Common myeloid progenitor, CD34-positive (primary cell): ENCODE measurements at regions not wholly inside any gene's neighbourhood (a gene's known extent, or its start where the extent isn't known, plus 50 kb on each side); places are given as distances from the start of the nearest gene placed in this dataset.

Experiments
- CTCF ChIA-PET: fragments of 350-600 bp; sonication (Branson Sonifier 250); formaldehyde crosslinking; loops from one replicate; lab custom pipeline; 2021; ENCODE audit warnings: antibody characterized with exemption; lab: Charles Lee
- POLR2A ChIA-PET: fragments of 350-600 bp; sonication (Branson Sonifier 250); formaldehyde crosslinking; loops from one replicate; lab custom pipeline; 2021; ENCODE audit warnings: antibody characterized with exemption; lab: Charles Lee
- DNase-seq, 3 donors: peaks; one replicate each; pipeline versions ENCODE4 v3.0.0 to v3.0.0-alpha.2; 2013
- H3K27ac ChIP-seq, 2 experiments: 1 replicate in 1 of 2; 2 replicates in 1 of 2; pipeline ENCODE4 v1.7.0; 2013; ENCODE audit warnings: inconsistent platforms in 2 of 2, low read length in 2 of 2, mild to moderate bottlenecking in 2 of 2, low read depth in 1 of 2, moderate library complexity in 1 of 2; ENCODE audit not compliant: severe bottlenecking in 2 of 2, insufficient read depth in 1 of 2, poor library complexity in 1 of 2
- H3K27me3 ChIP-seq, 5 experiments: replicated peaks in 2 of 5; 1 replicate in 3 of 5; 2 replicates in 2 of 5; pipeline versions ENCODE4 v1.6.1 to v1.7.0; 2013; ENCODE audit warnings: low read length in 4 of 5, mild to moderate bottlenecking in 2 of 5, moderate library complexity in 2 of 5, inconsistent platforms in 1 of 5; ENCODE audit not compliant: insufficient read depth in 5 of 5, control insufficient read depth in 4 of 5
- H3K36me3 ChIP-seq, 4 experiments: 1 replicate in 2 of 4; 2 replicates in 2 of 4; pipeline versions ENCODE4 v1.6.1 to v1.7.0; 2013; ENCODE audit warnings: low read length in 3 of 4, control low read depth in 1 of 4, mild to moderate bottlenecking in 1 of 4; ENCODE audit not compliant: control insufficient read depth in 4 of 4, insufficient read depth in 4 of 4
- H3K4me1 ChIP-seq, 4 experiments: 1 replicate in 3 of 4; 2 replicates in 1 of 4; pipeline versions ENCODE4 v1.6.1 to v1.7.1; 2013; ENCODE audit warnings: low read length in 3 of 4, mild to moderate bottlenecking in 3 of 4, control low read depth in 1 of 4, inconsistent platforms in 1 of 4, moderate library complexity in 1 of 4; ENCODE audit not compliant: control insufficient read depth in 4 of 4, insufficient read depth in 4 of 4; ENCODE audit errors: control extremely low read depth in 1 of 4
- H3K4me3 ChIP-seq, 7 experiments: 1 replicate in 4 of 7; 2 replicates in 3 of 7; pipeline versions ENCODE4 v1.5.1 to v1.7.0; 2013; ENCODE audit warnings: mild to moderate bottlenecking in 7 of 7, low read length in 6 of 7, moderate library complexity in 6 of 7, inconsistent platforms in 2 of 7, low read depth in 2 of 7, control low read depth in 1 of 7; ENCODE audit not compliant: insufficient read depth in 4 of 7, control insufficient read depth in 1 of 7; ENCODE audit errors: extremely low read depth in 1 of 7
- H3K9me3 ChIP-seq, 5 experiments: 1 replicate in 4 of 5; 2 replicates in 1 of 5; pipeline versions ENCODE4 v1.6.1 to v1.7.1; 2013; ENCODE audit warnings: low read length in 4 of 5, mild to moderate bottlenecking in 2 of 5, inconsistent platforms in 1 of 5, low read depth in 1 of 5, moderate library complexity in 1 of 5; ENCODE audit not compliant: control insufficient read depth in 4 of 5, insufficient read depth in 2 of 5; ENCODE audit errors: control extremely low read depth in 1 of 5
- WGBS: methylation state at CpG from one replicate; pipeline ENCODE4 v1.1.5; 2013; ENCODE audit not compliant: insufficient coverage; 5-methylcytosine and 5-hydroxymethylcytosine counted together

DNA sequence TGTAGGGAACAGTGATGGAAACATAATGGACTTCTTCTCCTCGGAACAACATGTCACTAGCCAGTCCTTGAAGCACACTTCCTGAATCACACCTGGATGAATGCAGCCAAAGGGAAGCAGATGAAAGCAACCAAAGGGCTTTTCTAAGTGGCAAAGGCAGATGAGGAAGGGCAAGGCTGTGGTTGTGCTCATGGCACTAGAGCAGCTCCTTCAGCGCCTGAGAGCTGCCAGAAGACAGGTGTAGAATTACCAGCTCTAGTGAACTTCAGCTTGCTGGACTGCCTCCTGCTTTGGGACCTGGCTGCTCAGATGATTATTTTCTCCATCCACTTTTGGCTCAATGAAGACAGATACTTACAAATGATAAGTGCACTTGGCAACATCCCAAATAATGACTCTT lies 1372.1 kb upstream of the SEL1L start:
- no peaks in the 10 kb centered on the region for H3K4me1 ChIP-seq
- no peaks in the 10 kb centered on the region for H3K27me3 ChIP-seq
- no peak overlapping the region for H3K4me3 ChIP-seq
- CTCF ChIA-PET = no interaction called here
- no peak overlapping the region for H3K27ac ChIP-seq
- WGBS = 94% methylated on average over 2 of the region's 2 CpGs
- DNase-seq = no peak
- POLR2A ChIA-PET = no interaction called here
- H3K9me3 ChIP-seq = no peaks in the 10 kb centered on the region
- H3K36me3 ChIP-seq = no peaks in the 10 kb centered on the region

DNA sequence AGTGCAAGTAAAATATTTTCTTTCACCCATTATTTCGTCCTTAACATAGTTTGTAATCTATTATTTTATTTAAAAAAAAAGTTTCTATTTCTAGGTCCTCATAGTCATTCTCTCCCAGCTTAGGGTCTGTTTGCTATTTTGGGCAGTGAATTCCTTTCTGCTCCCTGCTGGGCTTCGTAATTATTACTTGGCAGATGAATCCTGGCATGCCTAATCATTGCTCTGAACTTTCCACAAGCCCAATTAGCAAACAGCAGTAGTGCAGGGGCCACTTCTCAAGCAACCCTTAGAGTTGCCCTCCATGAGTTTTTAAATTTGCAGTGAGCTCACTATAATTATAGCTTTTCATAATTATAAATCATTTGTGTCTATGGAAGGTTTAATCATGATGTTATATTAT lies 1378.3 kb upstream of the SEL1L start:
- Histone ChIP-seq H3K27me3 (no peaks in the 10 kb centered on the region), H3K9me3 (no peaks in the 10 kb centered on the region), H3K27ac (no peak overlapping the region), H3K4me3 (no peak overlapping the region), H3K4me1 (no peaks in the 10 kb centered on the region), H3K36me3 (no peaks in the 10 kb centered on the region)
- POLR2A ChIA-PET = no interaction called here
- WGBS = 100% methylated on average over 1 of the region's 2 CpGs
- CTCF ChIA-PET = no interaction called here
- DNase-seq = no peak

DNA sequence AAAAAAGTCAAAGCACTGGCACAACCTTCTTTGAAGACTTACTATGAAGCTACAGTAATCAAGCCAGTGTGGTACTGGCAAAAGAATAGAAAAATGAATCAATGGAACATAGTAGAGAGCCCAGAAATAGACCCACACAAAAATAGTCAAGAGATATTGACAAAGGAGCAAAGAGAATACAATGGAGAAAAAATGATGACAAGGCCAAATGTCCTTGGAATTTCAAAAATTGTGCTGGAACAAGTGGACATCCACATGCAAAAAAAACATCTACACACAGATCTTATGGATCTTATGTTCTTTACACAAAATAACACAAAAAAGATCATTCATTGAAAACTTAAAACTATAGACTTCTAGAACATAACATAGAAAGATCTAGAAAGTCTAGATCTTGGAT lies 1379.7 kb upstream of the SEL1L start:
- no peaks in the 10 kb centered on the region for H3K36me3 ChIP-seq
- DNase-seq = no peak
- no peaks in the 10 kb centered on the region for H3K4me1 ChIP-seq
- H3K4me3 ChIP-seq = no peak overlapping the region
- H3K27me3 ChIP-seq = no peaks in the 10 kb centered on the region
- ChIA-PET POLR2A (no interaction called here), CTCF (no interaction called here)
- no peaks in the 10 kb centered on the region for H3K9me3 ChIP-seq
- H3K27ac ChIP-seq = no peak overlapping the region

DNA sequence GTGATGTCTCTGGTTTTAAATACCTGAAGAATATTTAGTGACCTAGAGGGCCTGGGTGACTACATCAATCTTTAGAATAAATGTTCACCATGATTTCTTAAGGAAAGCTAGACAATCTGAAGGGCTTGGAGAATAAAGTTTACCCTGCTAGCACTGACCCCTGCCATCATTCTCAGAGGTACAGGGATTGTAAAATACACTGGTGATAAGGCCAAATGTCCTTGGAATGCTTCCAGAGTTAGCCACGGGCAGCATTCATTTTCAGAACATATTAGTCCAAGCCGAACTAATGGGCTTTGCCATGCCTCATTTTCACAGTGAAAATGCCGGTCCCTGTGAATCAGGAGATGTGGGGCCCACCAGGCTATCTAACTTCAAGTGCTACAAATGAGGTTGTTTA lies 1381.7 kb upstream of the SEL1L start:
- no peaks in the 10 kb centered on the region for H3K27me3 ChIP-seq
- DNase-seq = no peak
- ChIA-PET CTCF (no interaction called here), POLR2A (no interaction called here)
- no peaks in the 10 kb centered on the region for H3K4me1 ChIP-seq
- H3K36me3 ChIP-seq = no peaks in the 10 kb centered on the region
- H3K4me3 ChIP-seq = no peak overlapping the region
- 81% methylated on average over 3 of the region's 3 CpGs for WGBS
- no peak overlapping the region for H3K27ac ChIP-seq
- no peaks in the 10 kb centered on the region for H3K9me3 ChIP-seq

DNA sequence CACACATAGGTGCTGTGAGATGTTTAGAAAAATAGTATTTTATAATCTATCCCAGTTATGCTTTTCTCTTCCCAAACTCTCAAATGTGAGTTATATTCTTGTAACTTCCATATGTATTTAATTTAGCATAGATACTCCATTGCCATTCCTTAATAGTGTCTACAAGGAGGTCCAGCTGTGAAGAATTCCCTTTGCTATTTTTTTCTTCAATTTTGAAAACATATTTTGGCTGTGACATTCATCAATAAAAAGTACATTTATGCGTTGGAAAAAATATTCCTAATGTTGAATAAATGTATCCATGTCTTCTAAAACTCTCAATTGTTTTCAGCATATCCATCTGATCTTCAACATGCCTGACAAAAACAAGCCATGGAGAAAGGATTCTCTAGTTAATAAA lies 1402.0 kb upstream of the SEL1L start:
- no peak for DNase-seq
- POLR2A ChIA-PET = no interaction called here

DNA sequence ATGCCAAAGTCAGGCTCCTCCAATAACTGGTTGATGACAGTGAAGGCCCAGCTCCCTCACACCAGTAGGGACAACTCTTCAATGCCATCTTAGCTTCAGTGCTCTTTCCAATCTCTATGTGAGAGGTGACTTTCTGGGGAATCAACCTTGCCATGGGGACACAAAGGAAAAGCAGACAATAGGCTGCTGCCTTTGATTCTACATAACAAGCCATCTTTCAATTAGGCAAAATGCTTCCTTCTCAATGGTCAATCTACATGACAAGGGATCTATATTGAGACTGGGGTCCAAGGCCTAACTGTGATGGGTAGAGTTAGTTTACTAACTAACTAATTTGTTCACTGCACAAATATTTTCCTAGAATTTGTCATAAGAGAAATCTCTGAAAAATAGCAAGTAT lies 1417.5 kb upstream of the SEL1L start:
- Histone ChIP-seq H3K36me3 (no peaks in the 10 kb centered on the region), H3K9me3 (no peaks in the 10 kb centered on the region), H3K4me1 (no peaks in the 10 kb centered on the region), H3K27ac (no peak overlapping the region), H3K27me3 (no peaks in the 10 kb centered on the region), H3K4me3 (no peak overlapping the region)
- POLR2A ChIA-PET = no interaction called here
- CTCF ChIA-PET = no interaction called here
- no peak for DNase-seq

More for the DNA sequence above, 1402.0 kb upstream of the SEL1L start:
- no peaks in the 10 kb centered on the region for H3K27me3 ChIP-seq
- no peak overlapping the region for H3K4me3 ChIP-seq
- no peak overlapping the region for H3K27ac ChIP-seq
- H3K4me1 ChIP-seq = no peaks in the 10 kb centered on the region
- H3K9me3 ChIP-seq = no peaks in the 10 kb centered on the region
- H3K36me3 ChIP-seq = no peaks in the 10 kb centered on the region
- CTCF ChIA-PET = no interaction called here
- no CpG with 5 or more reads among the region's 1 CpG for WGBS

DNA sequence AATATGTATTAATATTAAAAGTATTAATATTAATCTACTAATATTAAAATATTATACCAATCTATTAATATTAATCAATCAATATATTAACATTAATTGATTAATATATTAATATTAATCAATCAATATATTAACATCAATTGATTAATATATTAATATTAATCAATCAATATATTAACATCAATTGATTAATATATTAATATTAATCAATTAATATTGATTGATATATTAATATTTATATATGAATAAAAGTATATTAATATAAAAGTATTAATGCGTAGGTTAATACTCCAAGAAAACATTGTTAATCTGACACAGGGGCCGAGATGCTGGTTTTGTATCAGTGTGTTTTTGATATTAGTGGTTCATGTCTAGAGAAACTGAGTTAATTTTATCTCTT lies 1430.1 kb upstream of the SEL1L start:
- DNase-seq = no peak
- Histone ChIP-seq H3K4me1 (no peaks in the 10 kb centered on the region), H3K27me3 (no peaks in the 10 kb centered on the region), H3K27ac (no peak overlapping the region), H3K36me3 (no peaks in the 10 kb centered on the region), H3K9me3 (no peaks in the 10 kb centered on the region), H3K4me3 (no peak overlapping the region)
- ChIA-PET POLR2A (no interaction called here), CTCF (no interaction called here)
- no CpG with 5 or more reads among the region's 2 CpGs for WGBS
